BLaER1 treated with 17β-estradiol and CSF1 and Interleukin-3, amounts not matched to agents 10 nM and 100 nM (cell line): ENCODE measurements at regions not wholly inside any gene's neighbourhood (a gene's known extent, or its start where the extent isn't known, plus 50 kb on each side); places are given as distances from the start of the nearest gene placed in this dataset.
A peak's percentile ranks its signal among the peaks of the same experiment; 100 is the strongest.
"Not testable (repeated sequence)": the region's sequence is repeated elsewhere in the genome, so short reads cannot be mapped to it uniquely, and the experiment has no call there.

Source experiments
- H3K27ac ChIP-seq, 11 experiments: shearing (Covaris generic); formaldehyde crosslinking; 2 replicates each; pipeline ENCODE4 v1.8.1; 2022
- H3K27me3 ChIP-seq, 11 experiments: shearing (Covaris generic); formaldehyde crosslinking; 2 replicates each; pipeline ENCODE4 v1.8.1; 2022
- H3K36me3 ChIP-seq, 11 experiments: shearing (Covaris generic); formaldehyde crosslinking; 2 replicates each; pipeline ENCODE4 v1.8.1; 2022
- H3K4me1 ChIP-seq, 10 experiments: shearing (Covaris generic); formaldehyde crosslinking; 2 replicates each; pipeline ENCODE4 v1.8.1; 2022
- H3K4me2 ChIP-seq, 11 experiments: shearing (Covaris generic); formaldehyde crosslinking; 2 replicates each; pipeline ENCODE4 v1.8.1; 2022
- H3K4me3 ChIP-seq, 10 experiments: shearing (Covaris generic); formaldehyde crosslinking; 2 replicates each; pipeline ENCODE4 v1.8.1; 2022
- H3K9ac ChIP-seq, 11 experiments: shearing (Covaris generic); formaldehyde crosslinking; 2 replicates each; pipeline ENCODE4 v1.8.1; 2022
- H3K9me3 ChIP-seq, 11 experiments: shearing (Covaris generic); formaldehyde crosslinking; replicated peaks in 1 of 11; 2 replicates each; pipeline ENCODE4 v1.8.1; 2022
- H4K20me1 ChIP-seq, 11 experiments: shearing (Covaris generic); formaldehyde crosslinking; 2 replicates each; pipeline ENCODE4 v1.8.1; 2022
- Cebpa-rat ChIP-seq, 11 experiments: shearing (Covaris generic); IDR thresholded peaks; 2 replicates each; pipeline ENCODE4 v1.8.1; 2022

DNA sequence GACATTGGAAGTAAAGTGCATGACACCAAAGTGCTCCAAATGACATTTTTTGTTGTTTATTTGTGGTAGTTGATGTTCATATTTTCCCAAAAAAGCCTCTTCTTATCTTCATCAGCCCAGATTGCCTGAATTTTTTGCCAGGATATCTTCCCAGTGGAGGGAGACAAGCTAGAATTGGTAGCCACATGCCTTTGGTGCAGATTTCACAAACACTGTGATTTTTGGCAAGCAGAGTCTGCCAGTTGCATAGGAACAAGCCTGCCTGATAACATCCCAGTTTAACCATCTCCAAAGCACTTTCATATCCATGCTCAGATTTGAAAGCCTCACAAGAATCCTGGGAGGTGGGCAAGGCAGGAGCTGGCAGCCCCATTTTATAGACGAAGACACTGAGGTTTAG lies 102.3 kb upstream of the SYT13 start:
- no peak for TF ChIP-seq Cebpa-rat (IDR thresholded peaks at IDR 0.05)
- no peak overlapping the region for H3K27ac ChIP-seq
- H3K4me2 ChIP-seq, result no peak overlapping the region
- H3K9me3 ChIP-seq, result peaks cover 0 to 7% (median 6%) of the 10 kb centered on the region in 11 experiments; a peak in 7 of 22 replicates
- H4K20me1 ChIP-seq, result peaks cover 0 to 93% (median 38%) of the 10 kb centered on the region in 11 experiments; a peak in 18 of 22 replicates
- H3K4me1 ChIP-seq, result peaks cover 10 to 29% (median 25%) of the 10 kb centered on the region in 10 experiments
- H3K36me3 ChIP-seq, result no peaks in the 10 kb centered on the region
- peaks cover 66 to 100% (median 97%) of the 10 kb centered on the region in 11 experiments for H3K27me3 ChIP-seq
- H3K4me3 ChIP-seq, result no peak overlapping the region
- H3K9ac ChIP-seq, result no peak overlapping the region

DNA sequence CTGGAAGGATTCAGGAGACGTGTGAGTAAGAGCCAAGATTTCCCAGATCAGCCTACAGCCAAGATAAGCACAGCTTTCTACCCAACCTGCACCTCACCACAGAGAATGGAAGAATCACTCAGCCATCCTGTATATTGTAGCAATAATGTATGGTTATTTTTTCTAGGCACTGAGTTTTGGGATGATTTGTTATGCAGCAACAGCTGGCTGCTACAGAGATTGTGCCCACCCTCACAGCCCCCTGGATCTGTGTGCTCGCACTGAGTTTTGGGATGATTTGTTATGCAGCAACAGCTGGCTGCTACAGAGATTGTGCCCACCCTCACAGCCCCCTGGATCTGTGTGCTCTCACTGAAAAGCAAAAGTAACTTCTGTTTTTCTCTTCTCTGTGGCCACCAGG lies 101.7 kb upstream of the SYT13 start:
- peaks cover 16 to 35% (median 30%) of the 10 kb centered on the region in 10 experiments for H3K4me1 ChIP-seq
- H3K9me3 ChIP-seq, H3K4me2 ChIP-seq, H3K27ac ChIP-seq, H3K36me3 ChIP-seq, H3K9ac ChIP-seq, H3K4me3 ChIP-seq: not testable (repeated sequence)
- H4K20me1 ChIP-seq, result peaks cover 0 to 93% (median 40%) of the 10 kb centered on the region in 11 experiments; a peak in 19 of 22 replicates
- H3K27me3 ChIP-seq, result peaks cover 67 to 96% (median 93%) of the 10 kb centered on the region in 11 experiments

DNA sequence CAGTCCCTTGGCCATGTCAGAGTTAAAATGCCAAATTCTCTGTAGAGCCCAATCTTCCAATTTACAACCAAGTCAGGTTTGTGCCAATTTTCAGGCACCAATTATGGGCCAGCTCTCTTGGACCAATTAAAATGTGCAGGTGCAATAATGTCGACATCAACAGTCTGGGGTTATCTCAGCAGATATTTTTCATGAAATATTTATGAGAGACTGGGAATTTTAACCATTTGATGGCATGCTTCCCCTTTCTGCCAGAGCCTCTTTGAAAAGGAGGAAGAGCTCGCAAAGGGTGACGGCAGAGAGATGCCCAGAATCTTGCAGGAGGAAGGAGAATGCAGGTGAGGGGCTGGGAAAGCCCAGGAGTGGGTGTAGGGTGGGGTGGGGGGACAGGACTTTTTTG lies 100.8 kb upstream of the SYT13 start:
- Histone ChIP-seq H3K27ac (no peak overlapping the region), H3K4me3 (no peak overlapping the region), H3K4me2 (no peak overlapping the region), H3K36me3 (no peaks in the 10 kb centered on the region), H3K9me3 (peaks cover 0 to 7% (median 6%) of the 10 kb centered on the region in 11 experiments; a peak in 7 of 22 replicates), H4K20me1 (peaks cover 0 to 93% (median 46%) of the 10 kb centered on the region in 11 experiments; a peak in 19 of 22 replicates), H3K27me3 (peaks cover 76 to 97% (median 94%) of the 10 kb centered on the region in 11 experiments), H3K4me1 (peaks cover 25 to 44% (median 40%) of the 10 kb centered on the region in 10 experiments), H3K9ac (no peak overlapping the region)
- no peak for TF ChIP-seq Cebpa-rat (IDR thresholded peaks at IDR 0.05)

DNA sequence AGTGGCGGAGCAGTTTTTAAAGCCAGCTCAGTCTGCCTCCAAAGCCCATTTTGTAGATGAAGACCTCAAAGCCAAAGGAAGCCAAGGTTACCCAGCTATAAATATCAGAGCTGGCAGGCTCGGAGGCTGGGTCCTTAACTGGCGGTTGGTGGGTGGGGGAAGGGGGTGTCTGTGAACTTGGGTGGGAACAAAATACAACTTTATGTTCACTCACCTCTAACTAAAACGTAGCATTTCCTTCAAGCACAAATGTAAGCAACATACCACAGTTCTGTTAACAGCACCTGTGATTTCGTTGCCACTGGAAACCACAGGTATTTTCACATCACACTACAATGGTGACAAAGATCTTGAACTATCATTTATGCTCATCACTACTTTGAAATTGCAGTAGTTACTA lies 99.7 kb upstream of the SYT13 start:
- H4K20me1 ChIP-seq, result peaks cover 0 to 93% (median 49%) of the 10 kb centered on the region in 11 experiments; a peak in 19 of 22 replicates
- H3K27ac ChIP-seq, result no peak overlapping the region
- no peak for TF ChIP-seq Cebpa-rat (IDR thresholded peaks at IDR 0.05)
- peaks cover 85 to 97% (median 95%) of the 10 kb centered on the region in 11 experiments for H3K27me3 ChIP-seq
- peak overlapping the region in 7 of 11 experiments; percentile 7 to 43 (median 27); a peak in 11 of 22 replicates for H3K4me2 ChIP-seq
- H3K4me3 ChIP-seq, result no peak overlapping the region
- peaks cover 28 to 52% (median 44%) of the 10 kb centered on the region in 10 experiments for H3K4me1 ChIP-seq
- peaks cover 0 to 7% (median 6%) of the 10 kb centered on the region in 11 experiments; a peak in 7 of 22 replicates for H3K9me3 ChIP-seq
- H3K9ac ChIP-seq, result no peak overlapping the region
- H3K36me3 ChIP-seq, result no peaks in the 10 kb centered on the region

DNA sequence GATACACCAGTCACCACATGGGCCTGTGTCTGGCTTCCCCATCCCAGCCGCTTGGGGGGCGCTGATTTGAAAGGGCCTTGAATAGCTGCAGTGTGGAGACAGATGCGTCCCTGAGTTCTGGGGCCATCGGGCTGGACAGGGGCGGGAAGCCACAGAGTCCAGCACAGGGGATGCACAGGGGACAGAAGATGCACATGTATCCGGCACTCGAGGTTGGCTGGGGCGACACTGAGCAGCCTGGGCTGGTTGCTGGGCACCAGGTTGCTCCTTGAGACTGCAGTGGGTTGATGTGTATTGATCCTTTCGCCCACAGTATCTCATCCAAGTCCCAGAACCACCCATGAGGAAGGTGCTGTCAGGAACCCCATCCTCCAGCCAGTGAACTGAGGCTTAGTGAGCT lies 99.3 kb upstream of the SYT13 start:
- Histone ChIP-seq H3K9me3 (peaks cover 0 to 7% (median 6%) of the 10 kb centered on the region in 11 experiments; a peak in 7 of 22 replicates), H3K9ac (no peak overlapping the region), H3K36me3 (no peaks in the 10 kb centered on the region), H4K20me1 (peaks cover 0 to 93% (median 45%) of the 10 kb centered on the region in 11 experiments; a peak in 19 of 22 replicates), H3K4me1 (peaks cover 28 to 52% (median 44%) of the 10 kb centered on the region in 10 experiments), H3K4me2 (peak overlapping the region in 7 of 11 experiments; percentile 7 to 43 (median 27); a peak in 11 of 22 replicates), H3K27me3 (peaks cover 86 to 97% (median 95%) of the 10 kb centered on the region in 11 experiments), H3K4me3 (no peak overlapping the region), H3K27ac (no peak overlapping the region)
- no peak for TF ChIP-seq Cebpa-rat (IDR thresholded peaks at IDR 0.05)

DNA sequence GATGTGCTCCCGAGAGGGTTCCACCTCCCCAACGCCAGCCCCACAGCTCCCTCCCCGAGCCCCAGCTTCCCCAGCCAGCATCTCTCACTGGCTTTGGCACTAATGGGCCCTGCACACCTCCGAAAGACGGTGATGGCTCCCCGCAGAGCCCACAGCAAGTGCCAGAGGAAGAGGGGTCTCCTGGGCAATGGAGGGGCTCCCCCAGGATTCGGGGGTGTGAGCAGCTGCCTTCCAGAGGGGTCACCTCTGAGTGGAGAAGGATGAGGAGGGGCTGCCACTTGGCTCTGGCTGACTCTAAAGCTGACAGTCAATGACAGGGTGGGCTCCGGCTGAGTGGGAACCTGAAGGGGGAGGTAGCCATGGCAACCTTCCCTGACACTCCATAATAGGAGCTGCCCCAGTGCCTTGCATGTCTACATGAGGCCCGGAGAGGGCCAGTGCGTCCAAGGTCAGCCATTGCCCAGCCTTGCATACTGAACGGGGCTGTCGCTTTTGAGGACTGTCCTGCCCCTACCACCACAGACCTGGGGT lies 98.6 kb upstream of the SYT13 start:
- peaks cover 0 to 7% (median 6%) of the 10 kb centered on the region in 11 experiments; a peak in 7 of 22 replicates for H3K9me3 ChIP-seq
- H3K4me1 ChIP-seq, result peaks cover 28 to 52% (median 44%) of the 10 kb centered on the region in 10 experiments
- no peak for TF ChIP-seq Cebpa-rat (IDR thresholded peaks at IDR 0.05)
- peak overlapping the region in 7 of 11 experiments; percentile 13 to 88 (median 77); a peak in 7 of 22 replicates for H3K4me2 ChIP-seq
- H3K4me3 ChIP-seq, result no peak overlapping the region
- no peak overlapping the region for H3K9ac ChIP-seq
- H3K36me3 ChIP-seq, result no peaks in the 10 kb centered on the region
- peaks cover 0 to 94% (median 45%) of the 10 kb centered on the region in 11 experiments; a peak in 19 of 22 replicates for H4K20me1 ChIP-seq
- H3K27ac ChIP-seq, result no peak overlapping the region
- H3K27me3 ChIP-seq, result peaks cover 93 to 97% (median 95%) of the 10 kb centered on the region in 11 experiments

DNA sequence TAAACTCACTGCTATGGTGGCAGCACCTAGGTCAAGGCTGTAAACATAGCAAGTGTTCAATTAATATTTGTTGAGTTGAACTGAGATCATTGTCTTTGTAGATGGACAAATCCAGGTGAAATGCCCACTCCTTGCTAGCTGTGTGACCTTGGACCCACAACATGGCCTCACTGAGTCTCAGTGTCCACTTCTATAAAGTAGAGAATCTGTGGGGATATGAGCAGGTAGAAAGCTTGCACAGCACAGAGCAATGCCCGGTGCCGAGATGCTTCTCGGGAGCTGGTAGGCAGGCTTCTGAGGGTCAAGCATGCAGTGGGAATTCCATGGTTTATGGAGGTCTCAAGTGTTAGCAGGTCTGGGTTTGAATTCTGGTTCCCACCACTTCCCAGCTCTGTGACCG lies 97.9 kb upstream of the SYT13 start:
- H3K9me3 ChIP-seq, result peaks cover 0 to 7% (median 6%) of the 10 kb centered on the region in 11 experiments; a peak in 7 of 22 replicates
- H3K4me1 ChIP-seq, result peaks cover 28 to 52% (median 44%) of the 10 kb centered on the region in 10 experiments
- H3K4me2 ChIP-seq, result peak overlapping the region; percentile 63 to 88 (median 79)
- peaks cover 0 to 94% (median 47%) of the 10 kb centered on the region in 11 experiments; a peak in 19 of 22 replicates for H4K20me1 ChIP-seq
- no peak overlapping the region for H3K9ac ChIP-seq
- H3K36me3 ChIP-seq, result no peaks in the 10 kb centered on the region
- peak overlapping the region in 1 of 11 experiments; percentile 1; a peak in 1 of 22 replicates for H3K27ac ChIP-seq
- no peak for TF ChIP-seq Cebpa-rat (IDR thresholded peaks at IDR 0.05)
- H3K27me3 ChIP-seq, result peaks cover 93 to 97% (median 95%) of the 10 kb centered on the region in 11 experiments
- no peak overlapping the region for H3K4me3 ChIP-seq

DNA sequence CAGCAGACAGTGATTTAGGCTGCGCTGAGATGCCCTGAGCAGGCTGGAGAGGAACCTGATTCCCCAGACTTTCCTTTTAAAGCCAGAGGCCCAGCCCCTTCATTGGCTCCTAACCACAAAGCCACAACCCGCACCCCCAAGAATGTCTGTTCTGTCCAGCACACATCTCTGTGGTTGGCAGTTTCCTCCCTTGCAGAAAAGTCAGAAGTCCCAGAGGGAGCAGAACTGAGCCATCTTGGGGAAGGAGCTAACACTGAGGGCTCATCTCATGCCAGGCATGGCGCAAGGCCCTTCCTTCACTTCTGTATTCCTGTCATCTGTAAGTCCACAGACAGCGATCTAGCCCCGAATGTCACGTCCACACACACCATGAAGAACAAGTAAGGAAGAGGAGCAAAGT lies 97.1 kb upstream of the SYT13 start:
- Histone ChIP-seq H3K4me1 (peaks cover 28 to 52% (median 44%) of the 10 kb centered on the region in 10 experiments), H3K27ac (peak overlapping the region in 1 of 11 experiments; percentile 56; a peak in 1 of 22 replicates), H3K4me3 (no peak overlapping the region), H3K36me3 (no peaks in the 10 kb centered on the region), H3K9me3 (peaks cover 0 to 7% (median 5%) of the 10 kb centered on the region in 11 experiments; a peak in 7 of 22 replicates), H4K20me1 (peaks cover 0 to 93% (median 47%) of the 10 kb centered on the region in 11 experiments; a peak in 19 of 22 replicates), H3K4me2 (peak overlapping the region; percentile 63 to 88 (median 79)), H3K9ac (no peak overlapping the region), H3K27me3 (peaks cover 93 to 97% (median 95%) of the 10 kb centered on the region in 11 experiments)
- peak in 9 of 11 experiments; percentile 47 to 88 (median 60); a peak in 15 of 22 replicates for TF ChIP-seq Cebpa-rat (IDR thresholded peaks at IDR 0.05)
